ENCODE measurements at regions not wholly inside any gene's neighbourhood (a gene's known extent, or its start where the extent isn't known, plus 50 kb on each side); places are given as distances from the start of the nearest gene placed in this dataset.
A peak's percentile ranks its signal among the peaks of the same experiment; 100 is the strongest.

- DNase-seq: no peak
Measured at GRCh38 chr5:135697959-135698345, 119.2 kb upstream of the CXCL14 start.

DNA sequence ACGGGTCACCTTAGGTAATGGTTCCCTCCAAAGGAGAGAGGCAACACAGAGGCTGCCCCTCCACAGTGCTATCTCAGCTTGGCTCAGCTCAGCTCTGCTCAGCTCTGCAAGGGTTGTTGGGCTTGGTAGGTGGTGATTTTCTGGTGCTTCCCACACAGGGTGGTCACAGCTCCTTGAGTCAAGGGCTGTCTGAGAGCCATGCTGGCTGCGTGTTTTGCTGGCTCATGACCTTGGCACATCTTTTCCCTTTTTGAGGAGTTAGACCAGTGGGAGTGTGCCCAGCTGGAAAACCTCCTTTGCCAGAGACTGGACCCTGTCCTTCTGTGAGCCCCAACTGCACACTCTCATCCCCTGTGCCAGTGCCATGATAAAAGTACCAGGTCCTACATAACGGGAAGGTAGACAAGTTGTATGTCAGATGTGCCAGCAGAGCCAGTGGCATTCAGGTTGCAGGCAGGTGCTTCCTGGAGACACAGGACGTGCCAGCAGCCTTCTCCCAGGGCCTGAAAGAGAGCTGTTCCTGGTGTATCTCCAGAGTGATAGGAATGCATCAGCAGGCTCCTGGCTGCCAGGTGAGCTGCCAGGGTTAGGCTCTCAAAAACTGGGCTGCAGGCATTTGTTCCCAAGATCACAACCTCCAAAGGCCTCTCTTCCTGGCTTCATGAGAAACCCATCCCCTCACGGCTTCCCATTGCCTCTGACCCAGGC lies 118.6 kb upstream of the CXCL14 start:
- no peak for DNase-seq

DNA sequence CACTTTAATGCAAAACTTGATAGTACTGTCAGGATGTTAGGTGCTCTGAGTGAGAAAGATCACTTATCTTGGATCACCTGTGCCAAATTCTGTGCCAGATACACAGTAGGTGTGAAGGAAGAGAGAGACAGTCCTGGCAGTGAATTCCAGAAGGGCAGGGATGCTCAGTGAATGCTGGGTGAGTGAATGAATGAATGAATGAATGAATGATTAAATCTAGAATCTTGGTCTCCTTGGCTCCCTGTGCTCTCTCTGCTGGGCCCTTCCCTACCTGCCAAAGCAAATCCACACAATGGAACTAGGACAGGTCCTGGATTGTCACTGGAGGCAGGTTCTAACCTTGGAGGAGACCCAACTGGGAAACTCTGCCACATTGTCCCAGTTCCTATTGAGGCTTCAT lies 117.5 kb upstream of the CXCL14 start:
- no peak for DNase-seq

GRCh38 chr5:135695656-135696313 lies 117.0 kb upstream of the CXCL14 start:
- DNase-seq: no peak

DNA sequence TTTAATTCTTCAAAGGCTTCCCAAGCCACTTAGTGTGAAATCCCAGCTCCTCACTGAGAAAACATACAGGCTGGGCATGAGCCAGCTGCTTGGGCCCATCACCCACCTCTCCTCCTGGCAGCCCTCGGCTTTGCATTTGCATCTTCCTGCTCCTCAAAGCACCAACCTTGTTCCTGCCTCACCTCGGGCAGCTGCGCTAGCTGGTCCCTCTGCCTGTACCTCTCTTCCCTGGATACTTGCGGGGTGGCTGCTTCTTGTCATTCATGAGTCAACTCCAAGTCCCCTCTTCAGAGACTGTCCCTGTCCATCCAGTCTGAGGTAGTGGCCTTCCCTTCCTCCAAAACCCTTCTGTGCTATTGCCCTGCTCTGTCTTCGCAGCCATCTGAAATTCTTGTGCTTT lies 116.1 kb upstream of the CXCL14 start:
- DNase-seq: no peak

GRCh38 chr5:135694012-135694411 lies 115.2 kb upstream of the CXCL14 start:
- no peak for DNase-seq

- no peak for DNase-seq
Measured at GRCh38 chr5:135693371-135693955, 114.7 kb upstream of the CXCL14 start.

DNA sequence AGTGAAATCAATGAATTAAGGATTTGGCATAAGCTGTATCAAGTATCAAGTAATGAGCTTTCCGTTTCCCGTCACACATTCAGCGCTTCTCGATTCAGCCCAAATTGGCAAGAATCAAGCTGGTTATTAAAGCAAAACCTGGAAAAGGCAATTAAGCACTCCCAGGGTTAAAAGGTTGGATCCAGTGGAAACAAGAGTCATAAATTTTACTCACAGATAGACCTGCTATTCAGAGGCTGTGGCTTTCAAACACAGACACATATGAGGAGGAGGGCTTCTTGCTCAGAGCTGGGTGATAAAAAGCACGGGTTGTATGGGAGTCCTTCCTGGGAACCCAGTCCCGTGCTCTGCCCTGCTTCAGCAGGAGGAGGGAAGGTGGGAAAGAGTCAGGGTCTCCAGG lies 112.3 kb upstream of the CXCL14 start:
- no peak for DNase-seq

GRCh38 chr5:135690466-135690865 lies 111.7 kb upstream of the CXCL14 start:
- DNase-seq: no peak

DNA sequence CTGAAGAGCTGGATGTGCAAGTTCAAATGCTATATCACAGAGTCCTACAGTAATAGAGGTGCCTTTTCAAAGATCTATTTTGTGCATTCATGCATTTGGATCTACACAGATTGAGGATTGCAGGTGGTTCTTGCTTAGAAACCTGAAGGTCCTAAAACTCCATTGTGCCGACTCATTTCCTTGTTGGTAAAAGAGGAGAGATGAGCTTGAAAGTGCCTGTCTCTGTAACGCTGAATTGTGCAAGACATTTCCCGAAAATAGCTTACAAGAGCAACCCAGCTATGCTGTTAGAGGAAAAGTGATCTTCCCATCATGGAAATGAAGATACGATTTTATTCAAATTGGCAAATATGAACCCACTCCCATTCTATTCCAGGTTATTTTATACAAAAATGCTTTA lies 110.7 kb upstream of the CXCL14 start:
- DNase-seq: no peak

DNA sequence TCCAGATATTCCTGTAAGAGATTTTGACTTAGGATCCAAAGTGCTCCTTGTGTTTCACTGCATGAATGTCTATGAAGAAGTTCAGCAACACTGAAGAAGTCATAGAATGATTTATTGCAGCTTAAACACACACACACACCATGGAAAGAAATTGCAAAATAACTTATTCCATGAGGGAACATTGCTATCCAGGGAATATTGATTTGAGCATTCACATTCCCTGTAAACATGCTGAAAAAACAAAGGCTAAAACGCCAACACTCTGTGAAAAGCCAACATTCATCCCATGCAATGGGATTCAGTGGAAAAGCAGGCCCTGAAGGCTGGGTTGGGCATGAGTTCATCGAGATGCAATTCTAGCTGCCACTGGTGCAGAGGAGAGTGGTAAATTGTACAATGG lies 109.6 kb upstream of the CXCL14 start:
- DNase-seq: no peak

DNA sequence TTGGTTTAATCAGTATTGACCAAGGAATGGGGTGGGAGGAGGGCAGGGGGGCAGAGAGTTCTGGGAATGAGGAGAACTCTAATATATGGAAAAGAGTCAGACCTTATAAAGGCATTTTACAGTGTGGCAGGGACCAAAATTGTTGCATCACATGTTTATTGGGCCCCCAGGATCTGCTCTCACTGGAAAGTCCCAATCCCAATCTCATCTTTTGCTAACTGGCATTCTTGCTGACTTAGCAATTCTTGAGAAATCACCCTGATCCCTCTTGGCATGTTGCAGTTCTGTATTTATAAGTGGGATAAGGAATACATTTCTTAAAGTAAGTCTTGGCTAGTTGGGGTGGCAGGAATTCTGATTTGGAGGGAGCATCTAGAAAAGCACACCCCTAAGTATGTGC lies 104.4 kb upstream of the CXCL14 start:
- DNase-seq: no peak

- no peak for DNase-seq
Measured at GRCh38 chr5:135680713-135681112, 101.9 kb upstream of the CXCL14 start.

GRCh38 chr5:135678640-135679268 lies 100.0 kb upstream of the CXCL14 start:
- no peak for DNase-seq

DNA sequence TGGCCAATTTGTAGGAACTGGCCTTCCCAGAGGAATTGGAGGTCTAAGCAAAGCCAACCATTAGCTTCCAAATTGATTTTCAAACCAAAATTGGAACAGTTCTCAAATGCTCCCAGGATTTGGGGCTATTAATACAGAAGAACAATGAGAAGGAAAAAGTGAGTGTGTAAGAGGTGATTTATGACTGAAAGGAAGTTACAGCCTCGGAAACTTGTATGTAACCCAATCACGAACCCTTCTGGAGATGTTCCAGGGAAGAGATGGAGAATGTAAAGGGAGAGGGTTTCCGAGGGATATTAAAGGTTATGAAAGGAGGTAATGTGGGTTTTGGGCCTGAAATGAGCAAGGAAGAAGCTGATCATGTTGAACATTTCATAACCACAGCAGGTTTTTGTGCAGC lies 93.2 kb upstream of the CXCL14 start:
- DNase-seq: no peak

GRCh38 chr5:135671052-135671705 lies 92.4 kb upstream of the CXCL14 start:
- DNase-seq: no peak

DNA sequence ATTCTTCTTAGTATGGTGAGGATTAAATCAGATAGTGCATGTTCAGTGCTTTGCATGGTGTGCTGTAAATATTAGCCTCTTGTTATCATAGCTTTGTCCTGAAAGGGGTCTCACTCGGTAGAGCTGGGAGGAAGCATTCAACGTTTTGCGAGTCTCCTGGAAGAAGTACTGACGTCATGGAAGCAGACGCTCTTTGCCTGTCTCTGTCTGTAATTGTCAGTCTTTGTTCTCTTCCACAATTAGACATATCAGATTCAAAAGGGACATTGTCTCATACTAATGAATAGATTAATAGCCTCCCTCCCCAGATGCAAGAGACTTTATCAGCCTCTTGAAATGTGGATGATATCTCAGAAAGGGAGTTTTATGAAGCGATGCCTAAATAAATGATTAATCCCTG lies 91.8 kb upstream of the CXCL14 start:
- no peak for DNase-seq

- DNase-seq: no peak
Measured at GRCh38 chr5:135669416-135669815, 90.6 kb upstream of the CXCL14 start.

DNA sequence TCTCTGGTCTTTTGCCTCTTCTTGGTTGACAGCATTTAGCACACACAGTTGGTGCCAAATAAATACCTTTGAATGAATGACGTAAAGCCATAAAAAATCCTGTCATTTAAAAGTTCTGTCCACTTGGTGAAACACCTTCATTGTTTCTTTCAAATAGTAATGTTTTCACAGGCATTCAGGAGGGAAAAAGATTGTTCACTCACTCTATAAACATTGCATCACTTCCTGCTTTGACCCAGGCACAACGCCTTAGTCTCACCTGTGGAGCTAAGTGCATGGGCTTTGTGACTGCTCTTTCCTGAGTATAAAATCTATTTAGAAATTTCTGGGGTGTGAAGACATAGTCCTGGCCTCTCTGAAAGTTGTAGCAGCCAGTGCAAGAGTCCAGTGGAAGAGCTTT lies 88.9 kb upstream of the CXCL14 start:
- DNase-seq: no peak

- DNase-seq: no peak
Measured at GRCh38 chr5:135667204-135667603, 88.4 kb upstream of the CXCL14 start.

- DNase-seq: no peak
Measured at GRCh38 chr5:135662683-135663082, 83.9 kb upstream of the CXCL14 start.

- DNase-seq: no peak
Measured at GRCh38 chr5:135662061-135662481, 83.3 kb upstream of the CXCL14 start.

DNA sequence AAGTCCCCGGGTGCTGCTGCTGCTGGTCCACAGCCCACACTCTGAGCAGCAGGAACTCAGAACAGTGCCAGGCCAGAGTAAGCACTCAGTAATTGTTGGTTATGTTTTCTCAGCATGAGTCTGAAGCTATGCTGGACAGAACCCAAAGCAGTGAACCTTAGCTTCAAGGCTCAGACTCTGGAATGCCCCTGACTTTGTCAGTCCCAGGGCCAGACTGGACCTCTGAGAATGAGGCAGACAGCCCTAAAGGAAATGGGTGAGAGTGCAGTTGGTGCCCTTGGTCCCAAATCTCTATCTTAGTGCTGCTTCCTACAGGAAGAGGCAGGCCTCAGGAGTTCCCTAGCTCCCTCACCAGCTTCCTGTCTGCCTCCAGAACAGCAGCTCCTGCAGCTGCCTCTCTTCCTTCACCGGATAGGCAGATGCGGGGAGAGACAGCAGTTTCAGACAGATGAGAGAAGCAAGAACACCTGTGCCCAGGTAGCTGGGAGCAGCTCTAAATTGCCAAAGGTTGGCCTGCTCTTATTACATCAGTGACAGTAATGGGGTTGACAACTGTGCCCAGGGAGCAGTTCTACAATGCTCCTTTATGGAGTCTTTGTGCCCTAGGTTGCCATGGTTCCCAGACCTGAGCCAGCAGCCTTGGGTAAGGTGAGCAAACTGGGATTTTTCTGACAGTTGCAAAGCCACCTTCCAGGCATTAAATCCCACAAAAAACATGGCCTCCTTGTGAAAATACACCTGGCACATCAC lies 82.2 kb upstream of the CXCL14 start:
- peak; percentile 18 for DNase-seq

All from NCI-H2081 treated with DMSO at 0.1 percent for 48 hours (cell line).